ENCODE measurements at regions not wholly inside any gene's neighbourhood (a gene's known extent, or its start where the extent isn't known, plus 50 kb on each side); places are given as distances from the start of the nearest gene placed in this dataset.
"Not testable (repeated sequence)": the region's sequence is repeated elsewhere in the genome, so short reads cannot be mapped to it uniquely, and the experiment has no call there.

DNA sequence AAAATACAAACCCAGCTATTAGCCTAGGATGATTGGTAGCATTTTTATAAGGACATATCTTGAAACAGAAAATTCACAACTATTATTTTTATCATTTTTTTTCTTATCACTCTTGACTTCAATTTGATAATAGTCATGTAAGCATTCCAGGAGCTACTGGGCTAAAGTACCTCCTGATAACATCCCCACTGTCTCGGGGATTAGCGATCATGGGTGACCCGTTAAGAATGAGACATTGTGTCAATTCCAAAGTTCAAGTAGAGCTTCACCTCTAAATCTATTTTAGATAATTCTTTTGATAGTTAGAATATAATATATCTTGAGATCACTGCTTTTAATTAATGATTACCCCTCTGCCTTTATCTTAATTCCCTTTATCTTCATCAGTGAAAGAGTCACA is 1204.5 kb upstream of the CHAC2 start:
- no peak for DNase-seq (ENCODE audit: low read depth, low spot score)

DNA sequence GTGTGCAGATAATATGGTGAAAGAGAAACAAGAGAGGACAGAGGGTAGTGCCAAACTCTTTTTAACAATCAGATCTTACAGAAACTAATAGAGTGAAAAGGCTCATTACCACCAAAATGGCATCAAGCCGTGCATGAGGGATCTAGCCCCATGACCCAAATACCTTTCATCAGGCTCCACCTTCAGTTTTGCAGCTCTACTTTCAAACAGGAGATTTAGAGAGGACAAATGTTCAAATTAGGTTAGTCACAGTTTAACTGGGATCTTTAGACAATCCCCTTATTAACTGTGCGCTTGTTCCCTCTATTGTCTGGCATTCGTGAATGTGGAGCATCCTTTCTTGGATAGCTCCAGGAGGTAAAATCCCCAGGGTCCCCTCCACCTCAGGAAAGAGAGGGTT is 1209.3 kb upstream of the CHAC2 start:
- no peak for DNase-seq (ENCODE audit: low read depth, low spot score)

DNA sequence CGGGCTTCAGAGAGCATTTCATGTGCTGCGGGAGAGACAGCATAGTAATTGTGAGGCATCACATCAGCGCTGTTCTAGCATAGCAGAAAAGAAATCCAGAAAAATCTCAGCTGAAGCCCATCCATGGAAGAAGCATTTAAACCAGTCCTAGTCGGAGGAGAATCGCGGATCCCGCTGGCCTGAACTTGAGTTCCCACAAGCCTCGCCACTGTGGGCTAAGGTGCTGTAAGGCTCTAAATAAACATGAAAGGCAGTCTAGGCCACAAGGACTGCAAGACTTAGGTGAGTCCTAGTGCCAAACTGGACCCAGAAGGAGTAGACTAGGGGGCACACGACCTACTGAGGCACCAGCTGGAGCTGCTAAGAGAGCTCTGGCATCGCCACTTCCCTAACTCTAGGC is 1225.3 kb upstream of the CHAC2 start:
- no peak for DNase-seq (ENCODE audit: low read depth, low spot score)

DNA sequence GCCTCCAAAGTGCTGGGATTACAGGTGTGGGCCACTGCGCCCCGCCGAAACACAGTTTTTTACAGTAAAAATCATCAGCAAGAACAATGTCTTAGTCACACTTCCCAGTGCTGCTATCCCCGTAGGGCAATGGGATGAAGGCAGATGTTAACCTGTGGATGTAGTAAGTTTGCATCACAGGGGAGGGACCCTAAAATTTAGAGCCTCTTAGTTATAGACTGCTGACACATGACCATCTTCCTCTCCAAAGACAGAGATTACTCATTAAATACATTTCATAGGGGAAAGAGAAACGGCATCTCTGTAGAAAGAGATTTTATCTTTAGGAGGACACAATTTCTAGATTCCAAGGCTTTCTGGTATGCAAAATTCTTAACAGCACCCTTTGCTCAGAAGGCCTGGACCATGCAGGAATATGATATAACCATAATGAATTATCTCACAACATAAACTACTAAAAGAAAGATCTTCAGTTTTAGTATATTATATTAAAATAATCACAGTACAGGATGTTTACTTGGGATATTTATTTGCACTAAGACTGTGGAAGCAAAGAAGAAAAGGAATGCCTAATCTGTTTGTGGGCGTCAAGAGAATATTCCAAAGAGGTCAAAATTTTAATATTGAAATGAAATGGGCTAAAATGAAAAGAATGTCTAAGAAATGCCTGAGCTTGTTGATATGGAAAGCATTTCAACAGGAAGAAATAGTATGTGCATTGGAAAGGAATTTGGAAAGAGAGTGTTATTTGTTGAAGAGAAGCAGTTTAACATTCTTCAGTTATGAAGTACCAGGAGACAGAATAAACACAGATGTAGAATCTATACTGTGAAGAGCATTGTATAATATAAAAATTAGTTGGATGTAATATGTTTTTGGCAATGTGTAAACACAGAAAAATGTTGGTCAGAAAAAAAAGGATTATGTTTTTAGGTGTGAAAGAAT is 1228.3 kb upstream of the CHAC2 start:
- no peak for DNase-seq (ENCODE audit: low read depth, low spot score)

DNA sequence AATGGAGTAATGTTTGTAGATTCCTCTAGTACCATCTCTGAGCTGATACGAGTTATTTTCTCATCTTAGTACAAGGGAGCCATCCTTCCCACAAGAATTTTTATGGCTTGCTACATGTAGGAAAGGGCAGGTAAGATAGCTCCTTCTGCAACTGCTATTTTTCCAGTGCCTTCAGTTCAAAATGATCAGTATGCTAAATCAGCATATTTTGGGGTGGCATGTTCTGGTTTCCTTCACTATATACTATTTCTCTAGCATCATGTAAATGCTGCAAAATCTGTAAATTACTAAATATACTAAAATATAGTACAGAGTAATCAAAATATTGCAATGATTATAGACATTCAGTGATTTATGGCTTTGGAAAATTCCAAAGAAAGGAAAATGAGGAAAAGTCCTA is 1230.0 kb upstream of the CHAC2 start:
- no peak for DNase-seq (ENCODE audit: low read depth, low spot score)

DNA sequence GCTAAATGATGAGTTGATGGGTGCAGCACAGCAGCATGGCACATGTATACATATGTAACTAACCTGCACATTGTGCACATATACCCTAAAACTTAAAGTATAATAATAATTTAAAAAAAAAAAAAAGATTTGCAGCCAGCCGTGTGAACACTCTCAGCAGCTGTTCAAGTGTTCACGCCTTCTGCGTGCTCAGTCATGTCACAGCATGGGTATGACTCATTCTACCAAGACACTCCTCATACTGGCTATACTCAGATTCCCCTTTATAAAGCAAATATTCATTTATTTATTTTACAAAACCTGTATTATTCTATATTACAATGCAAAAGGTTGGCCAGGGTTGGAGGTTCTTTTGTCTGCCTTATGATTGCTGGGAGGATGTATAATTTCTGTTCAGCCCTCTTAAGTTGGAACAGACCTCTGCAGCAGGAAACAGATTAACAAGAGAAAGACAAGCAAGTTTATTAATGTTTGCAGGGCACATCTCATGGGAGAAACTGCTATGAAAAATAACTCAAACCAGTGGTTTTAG is 1230.6 kb upstream of the CHAC2 start:
- peak; percentile 21 for DNase-seq (ENCODE audit: low read depth, low spot score)

DNA sequence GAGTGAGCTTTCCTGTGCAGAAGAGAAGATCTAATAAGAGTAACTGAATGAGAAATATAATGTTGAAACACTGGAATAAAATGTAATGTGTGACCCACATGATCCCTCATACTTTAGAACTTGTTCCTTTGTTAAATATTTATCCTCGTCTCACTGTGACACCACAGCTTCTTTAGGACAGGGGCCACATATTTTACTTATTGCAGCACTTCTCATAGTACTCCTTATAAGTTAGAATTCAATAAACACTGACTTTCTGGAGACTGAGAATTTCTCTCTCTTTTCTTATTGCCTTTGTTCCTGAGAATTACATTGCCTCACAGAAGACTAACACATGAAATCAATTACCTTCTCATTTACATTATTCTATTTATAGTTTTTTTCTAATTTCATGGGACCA is 1234.6 kb upstream of the CHAC2 start:
- DNase-seq (ENCODE audit: low read depth, low spot score), result no peak

DNA sequence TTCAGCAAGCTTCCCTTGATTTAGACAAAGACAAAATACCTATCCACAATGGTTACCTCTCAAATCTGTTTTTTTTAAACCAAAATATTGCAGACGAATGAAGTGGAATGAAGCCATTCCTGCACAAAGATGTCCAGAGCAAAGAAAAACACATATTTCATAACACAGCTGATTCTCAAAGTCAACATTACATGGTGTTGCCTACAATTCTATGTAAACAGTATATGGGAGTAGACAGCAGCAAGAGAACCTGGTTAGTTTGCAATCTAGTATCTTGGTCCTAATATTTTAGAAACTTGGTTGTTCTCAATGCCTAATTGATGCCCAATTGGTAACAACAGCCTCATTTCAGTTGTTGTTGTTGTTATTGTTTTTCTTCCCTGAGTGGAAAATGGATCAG is 1240.9 kb upstream of the CHAC2 start:
- no peak for DNase-seq (ENCODE audit: low read depth, low spot score)

DNA sequence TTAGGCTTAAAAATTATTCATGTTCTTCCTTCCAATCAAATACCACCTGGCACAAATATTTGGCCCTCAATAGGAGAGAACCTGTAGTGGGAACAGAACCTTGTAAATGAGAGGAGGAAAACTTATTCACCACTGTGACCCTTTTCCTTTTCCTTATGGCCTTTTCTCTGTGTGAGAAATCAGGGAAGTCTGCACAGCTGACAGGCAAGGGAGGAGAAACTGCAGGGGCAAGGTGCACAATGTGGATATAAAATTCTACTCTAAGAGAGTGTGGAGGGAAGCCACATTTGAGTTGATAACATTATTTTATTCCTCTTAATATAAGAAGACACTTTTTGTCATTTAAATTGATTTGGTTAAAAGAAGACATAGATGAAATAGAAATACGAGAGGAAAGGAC is 1247.0 kb upstream of the CHAC2 start:
- DNase-seq (ENCODE audit: low read depth, low spot score), result no peak

DNA sequence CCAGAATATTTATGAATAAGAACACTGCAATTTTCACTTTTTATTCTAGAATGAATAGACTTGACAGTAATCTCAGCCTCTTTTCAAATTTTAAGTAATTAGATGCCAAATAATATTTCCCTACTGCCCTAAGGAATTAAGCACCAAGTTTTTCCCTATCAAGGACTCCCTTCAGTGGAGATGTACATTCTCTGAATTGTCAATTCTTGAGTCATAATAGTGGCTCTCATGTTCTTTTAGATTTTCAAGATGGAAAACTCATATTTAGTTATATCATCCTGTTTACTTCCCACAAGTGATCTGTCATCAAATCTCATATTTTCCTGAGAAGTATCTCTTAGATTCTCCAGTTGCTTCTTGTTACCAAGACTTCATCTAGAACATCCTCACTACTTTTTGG is 1248.9 kb upstream of the CHAC2 start:
- DNase-seq (ENCODE audit: low read depth, low spot score), result no peak

DNA sequence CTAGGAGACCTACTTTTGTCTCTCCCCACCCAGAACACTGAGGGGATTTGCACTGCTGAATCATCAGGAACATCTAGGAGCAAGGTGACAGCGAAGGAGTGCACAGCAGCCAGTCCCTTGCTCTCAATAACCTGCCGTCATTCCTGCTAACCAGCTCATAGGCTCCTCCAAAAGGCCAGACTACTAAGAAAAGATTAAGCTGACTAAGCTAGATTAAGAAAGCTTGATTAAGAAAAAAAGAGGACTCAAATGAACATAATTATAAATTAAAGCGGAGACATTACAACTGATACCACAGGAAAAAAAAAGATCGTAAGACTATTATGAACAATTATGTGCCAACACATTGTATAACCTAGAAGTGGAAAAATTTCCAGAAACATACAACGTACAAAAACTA is 1254.8 kb upstream of the CHAC2 start:
- no peak for DNase-seq (ENCODE audit: low read depth, low spot score)

DNA sequence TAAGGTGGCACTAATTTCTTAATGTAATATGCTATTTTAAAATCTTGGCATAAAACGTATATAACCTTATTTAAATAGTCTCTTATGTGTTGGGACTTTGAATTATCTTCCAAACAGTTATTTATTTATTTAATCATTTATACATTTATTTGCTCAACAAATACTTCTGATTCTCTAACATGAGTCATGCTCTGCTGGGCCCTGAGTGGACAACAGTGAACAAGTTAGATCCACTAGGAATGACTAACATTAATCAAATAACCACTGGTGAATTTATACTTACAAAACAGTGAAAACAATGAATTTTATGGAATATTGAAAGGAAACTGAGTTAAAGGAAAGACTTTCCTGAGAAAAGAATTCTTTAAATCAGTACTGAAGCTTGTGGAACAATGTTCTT is 1257.2 kb upstream of the CHAC2 start:
- DNase-seq (ENCODE audit: low read depth, low spot score), result no peak

DNA sequence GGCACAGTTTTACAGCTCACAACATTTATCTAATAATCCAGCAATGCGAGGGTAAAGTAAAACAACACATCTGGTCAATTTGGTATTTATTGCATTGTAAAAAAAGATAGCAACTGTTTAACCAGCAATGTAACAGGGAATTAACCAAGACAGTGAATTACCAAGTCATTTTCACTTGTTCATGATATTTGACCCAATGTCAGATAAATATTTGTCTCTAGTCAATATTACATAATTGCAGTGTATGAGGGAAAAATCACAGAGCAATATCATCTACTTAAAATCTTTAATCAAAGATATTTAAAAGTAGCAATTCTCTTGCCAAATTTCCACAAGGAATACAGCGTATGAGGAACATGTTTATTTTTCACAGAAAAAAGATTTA is 1265.1 kb upstream of the CHAC2 start:
- DNase-seq (ENCODE audit: low read depth, low spot score), result no peak

DNA sequence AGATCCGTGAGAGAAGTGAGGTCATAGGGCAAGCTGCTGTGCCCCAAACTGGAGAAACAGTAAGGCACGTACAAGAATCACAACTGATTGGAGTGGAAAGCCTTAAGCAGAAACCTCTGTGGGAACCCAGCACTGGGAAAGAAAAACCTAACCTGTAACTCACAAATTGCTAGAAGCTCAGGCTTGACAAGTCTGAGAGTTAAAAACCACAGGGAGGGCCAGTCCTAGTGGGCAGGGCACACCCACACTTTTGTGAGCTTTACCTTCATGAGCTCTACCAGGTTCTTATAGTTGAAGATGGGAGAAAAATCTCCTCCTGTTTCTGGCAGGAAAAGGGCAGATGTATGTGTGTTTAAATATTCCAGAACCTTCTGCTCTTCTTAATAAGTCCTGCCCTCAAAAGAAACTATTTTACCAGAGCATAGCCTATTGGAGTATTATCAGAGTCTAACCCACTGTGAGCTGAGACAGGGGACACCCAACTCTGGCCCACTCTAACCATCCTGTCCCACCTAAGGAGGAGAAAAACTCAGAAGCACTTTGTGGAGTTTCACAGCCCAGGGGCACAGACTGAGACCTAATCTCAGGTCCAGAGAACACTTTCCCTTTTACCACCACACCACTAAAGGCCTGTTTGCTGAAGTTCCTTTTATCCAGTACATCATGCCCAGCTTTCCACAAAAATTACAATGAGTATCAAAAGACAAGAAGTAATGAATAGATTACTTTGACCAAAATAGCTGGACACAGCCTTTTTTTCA is 1265.7 kb upstream of the CHAC2 start:
- DNase-seq (ENCODE audit: low read depth, low spot score), result no peak

DNA sequence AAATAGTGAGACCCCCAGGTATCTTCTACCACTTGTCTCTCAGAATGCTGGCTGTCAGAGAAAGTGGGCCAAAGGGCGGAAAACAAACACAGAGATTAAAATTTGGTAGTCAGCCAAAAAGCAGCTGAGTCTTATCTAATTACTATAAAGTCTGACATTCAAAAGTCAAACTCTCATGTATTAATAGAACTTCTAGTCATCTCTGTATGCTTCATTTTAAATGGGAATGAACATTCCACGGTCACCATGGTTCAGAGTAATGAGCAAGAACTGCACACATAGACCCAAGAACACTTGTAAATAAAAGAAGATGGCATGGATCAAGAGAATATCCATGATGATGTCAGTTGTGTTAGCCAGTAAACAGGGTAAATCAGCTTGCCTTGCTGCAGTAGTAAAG is 1267.0 kb upstream of the CHAC2 start:
- DNase-seq (ENCODE audit: low read depth, low spot score), result no peak

DNA sequence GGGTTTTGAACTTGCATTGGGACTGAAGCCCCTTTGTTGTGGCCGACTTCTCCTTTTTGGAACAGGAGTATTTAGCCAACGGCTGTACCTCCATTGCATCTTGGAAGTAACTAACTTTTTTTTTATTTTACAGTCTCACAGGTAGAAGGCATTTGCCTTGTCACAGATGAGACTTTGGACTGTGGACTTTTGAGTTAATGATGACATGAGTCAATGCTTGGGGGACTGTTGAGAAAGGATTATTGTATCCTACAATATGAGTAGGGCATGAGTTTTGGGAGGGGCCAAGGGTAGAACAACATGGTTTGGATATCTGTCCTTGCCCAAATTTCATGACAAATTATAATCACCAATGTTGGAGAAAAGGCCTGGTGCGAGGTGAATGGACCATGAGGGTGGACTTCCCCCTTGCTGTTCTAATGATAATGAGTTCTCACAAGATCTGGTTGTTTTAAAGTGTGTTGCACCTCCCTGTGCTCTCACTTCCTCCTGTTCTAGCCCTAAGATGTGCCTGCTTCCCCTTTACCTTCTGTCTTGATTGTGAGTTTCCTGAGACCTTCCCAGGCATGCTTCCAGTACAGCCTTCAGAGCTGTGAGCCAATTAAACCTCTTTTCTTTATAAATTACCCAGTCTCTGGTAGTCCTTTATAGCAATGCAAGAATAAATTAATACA is 1269.4 kb upstream of the CHAC2 start:
- DNase-seq (ENCODE audit: low read depth, low spot score), result no peak

DNA sequence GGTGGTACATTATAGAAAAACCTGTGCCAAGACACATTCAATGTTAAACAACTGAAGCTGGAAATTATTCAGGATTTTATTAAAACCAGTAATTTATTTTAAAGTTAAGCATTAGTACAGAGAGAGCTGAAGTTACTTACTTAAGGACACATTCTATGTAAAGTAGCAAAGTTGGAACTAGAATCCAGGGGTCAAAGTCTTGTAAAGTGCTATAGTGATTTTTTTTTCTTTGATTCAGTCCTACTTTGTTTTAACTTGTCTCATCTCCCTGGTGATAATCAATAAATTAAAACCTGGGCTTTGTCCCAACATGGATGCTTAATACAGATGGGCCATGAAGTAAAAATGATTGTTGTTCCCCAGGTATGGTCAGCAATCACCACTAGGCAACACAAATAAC is 1271.8 kb upstream of the CHAC2 start:
- DNase-seq (ENCODE audit: low read depth, low spot score), result no peak

DNA sequence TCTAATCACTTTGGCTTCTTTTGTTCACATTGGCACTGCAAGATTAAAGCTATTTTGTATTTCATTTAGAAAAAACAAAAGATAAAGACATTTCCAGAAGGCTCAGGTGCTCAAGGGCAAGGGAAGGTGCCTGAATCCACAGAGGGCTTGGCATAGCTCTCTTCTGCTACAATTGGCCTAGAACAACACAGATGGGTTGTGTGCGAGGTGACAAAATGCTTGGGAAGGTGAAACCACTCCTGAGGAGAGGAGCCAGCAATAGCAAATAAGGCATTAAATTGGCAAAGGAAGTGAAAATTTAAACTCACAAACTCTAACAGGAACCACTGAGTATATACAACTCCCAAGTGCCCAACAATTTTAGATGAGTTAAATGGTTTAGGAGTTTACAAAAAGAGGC is 1290.4 kb upstream of the CHAC2 start:
- DNase-seq (ENCODE audit: low read depth, low spot score), result no peak

DNA sequence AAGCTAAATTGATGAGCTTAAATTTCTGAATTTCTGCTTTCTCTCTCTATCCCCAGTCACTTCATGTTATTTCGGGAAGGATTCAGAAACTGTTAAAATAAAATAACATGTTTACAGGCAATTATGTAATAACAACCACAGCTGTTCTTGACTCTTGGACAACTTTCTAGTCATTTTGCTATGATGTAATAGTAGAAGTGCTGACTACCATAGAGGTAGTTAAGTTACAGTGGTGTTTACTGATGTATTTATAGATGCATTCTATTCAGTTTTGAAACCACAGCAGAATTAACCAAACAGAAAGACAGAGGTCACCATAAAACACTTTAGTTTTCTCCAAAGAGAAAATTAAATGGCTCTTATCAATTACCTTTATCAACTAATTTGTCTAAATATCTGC is 1292.0 kb upstream of the CHAC2 start:
- DNase-seq (ENCODE audit: low read depth, low spot score), result no peak

DNA sequence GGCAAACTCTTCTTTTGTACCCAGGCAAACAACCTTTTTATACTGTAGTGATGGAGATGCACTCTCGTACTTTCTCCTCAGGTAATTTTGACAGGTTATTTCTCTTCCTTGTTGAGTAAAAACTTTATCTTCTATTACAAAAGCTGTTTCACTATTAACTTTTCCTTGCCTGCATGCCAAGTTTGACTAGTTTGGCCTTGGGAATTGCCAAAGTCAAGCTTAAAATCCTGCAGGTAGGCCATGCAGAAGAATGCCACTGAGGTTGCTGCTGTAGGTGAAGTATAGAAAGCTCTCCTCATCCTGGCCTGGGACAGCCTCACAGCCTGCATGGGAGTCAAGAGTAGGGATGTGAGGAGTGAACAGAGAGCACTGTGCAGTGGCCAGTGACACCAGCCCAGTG is 1293.5 kb upstream of the CHAC2 start:
- DNase-seq (ENCODE audit: low read depth, low spot score), result no peak

DNA sequence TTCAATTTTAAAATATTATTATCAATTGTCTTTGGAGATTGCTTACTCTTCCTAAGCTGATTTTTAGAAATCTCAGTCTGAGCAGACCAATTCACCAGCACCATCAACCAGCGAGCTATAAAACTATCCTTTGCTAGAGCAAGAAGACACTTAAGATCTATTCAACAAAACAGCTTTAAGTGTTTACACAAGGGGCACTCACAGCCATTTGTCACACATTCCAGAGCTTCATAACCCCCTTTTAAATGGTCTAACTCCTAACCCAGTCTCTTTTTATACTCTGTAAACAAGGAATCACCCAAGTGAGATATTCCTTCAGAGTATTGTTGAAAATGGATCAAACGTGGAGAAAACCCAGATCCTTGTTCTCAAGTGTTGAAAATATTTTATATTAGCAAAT is 1294.1 kb upstream of the CHAC2 start:
- DNase-seq (ENCODE audit: low read depth, low spot score), result no peak

DNA sequence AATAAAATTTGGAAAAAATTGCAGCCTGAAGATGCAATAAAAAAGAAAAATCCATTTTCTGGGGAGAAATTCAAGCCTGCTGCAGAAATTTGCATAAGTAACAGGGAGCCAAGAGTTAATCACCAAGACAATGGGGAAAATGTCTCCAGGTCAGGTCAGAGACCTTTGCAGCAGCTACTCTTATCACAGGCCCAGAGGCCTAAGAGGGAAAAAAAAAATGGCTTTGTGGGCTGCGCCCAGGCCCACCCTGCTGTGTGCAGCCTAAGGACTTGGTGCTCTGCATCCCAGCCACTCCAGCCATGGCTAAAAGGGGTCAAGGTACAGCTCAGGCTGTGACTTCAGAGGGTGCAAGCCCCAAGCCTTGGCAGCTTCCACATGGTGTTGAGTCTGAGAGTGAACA is 1297.1 kb upstream of the CHAC2 start:
- not testable (repeated sequence) for DNase-seq (ENCODE audit: low read depth, low spot score)
